Trophoblast cell (in vitro differentiated cells and primary cell): ENCODE measurements at regions not wholly inside any gene's neighbourhood (a gene's known extent, or its start where the extent isn't known, plus 50 kb on each side); places are given as distances from the start of the nearest gene placed in this dataset.

Experiments used
- DNase-seq, 2 donors: peaks; one replicate each; pipeline ENCODE4 v3.0.0-alpha.2; 2016
- H2AFZ ChIP-seq: 2 replicates; pipeline ENCODE4 v1.6.1; 2013; ENCODE audit warnings: low read length, moderate library complexity, mild to moderate bottlenecking; ENCODE audit not compliant: insufficient read depth, poor library complexity
- H2AK5ac ChIP-seq: 2 replicates; pipeline ENCODE4 v1.6.1; 2013; ENCODE audit warnings: mild to moderate bottlenecking, low read length
- H2BK120ac ChIP-seq: 2 replicates; pipeline ENCODE4 v1.6.1; 2013; ENCODE audit warnings: low read length, mild to moderate bottlenecking, moderate library complexity; ENCODE audit not compliant: insufficient read depth, poor library complexity
- H2BK12ac ChIP-seq: 2 replicates; pipeline ENCODE4 v1.6.1; 2013; ENCODE audit warnings: mild to moderate bottlenecking, low read length, moderate library complexity
- H2BK5ac ChIP-seq: 2 replicates; pipeline ENCODE4 v1.6.1; 2013; ENCODE audit warnings: low read length, low read depth, moderate library complexity, mild to moderate bottlenecking; ENCODE audit not compliant: poor library complexity
- H3K14ac ChIP-seq: 2 replicates; pipeline ENCODE4 v1.6.1; 2013; ENCODE audit warnings: mild to moderate bottlenecking, low read length
- H3K18ac ChIP-seq: 2 replicates; pipeline ENCODE4 v1.6.1; 2013; ENCODE audit warnings: mild to moderate bottlenecking, low read length
- H3K23ac ChIP-seq: 2 replicates; pipeline ENCODE4 v1.6.1; 2013; ENCODE audit warnings: low read length
- H3K27ac ChIP-seq: 2 replicates; pipeline ENCODE4 v1.5.1; 2013; ENCODE audit warnings: low read depth, mild to moderate bottlenecking, inconsistent platforms, low read length, moderate library complexity
- H3K27me3 ChIP-seq: 2 replicates; pipeline ENCODE4 v1.6.1; 2013; ENCODE audit warnings: inconsistent platforms, mild to moderate bottlenecking, low read length, moderate library complexity; ENCODE audit not compliant: insufficient read depth
- H3K36me3 ChIP-seq, 2 experiments: 1 replicate in 1 of 2; 2 replicates in 1 of 2; pipeline ENCODE4 v1.6.1; 2013; ENCODE audit warnings: low read length in 2 of 2, mild to moderate bottlenecking in 2 of 2, moderate library complexity in 1 of 2; ENCODE audit not compliant: insufficient read depth in 2 of 2, control insufficient read depth in 1 of 2
- H3K4ac ChIP-seq: 2 replicates; pipeline ENCODE4 v1.6.1; 2013; ENCODE audit warnings: low read depth, mild to moderate bottlenecking, low read length, moderate library complexity
- H3K4me1 ChIP-seq, 2 experiments: 1 replicate in 1 of 2; 2 replicates in 1 of 2; pipeline ENCODE4 v1.6.1; 2013; ENCODE audit warnings: low read length in 2 of 2, mild to moderate bottlenecking in 2 of 2, moderate library complexity in 1 of 2; ENCODE audit not compliant: insufficient read depth in 2 of 2, control insufficient read depth in 1 of 2
- H3K4me2 ChIP-seq: 2 replicates; pipeline ENCODE4 v1.6.1; 2013; ENCODE audit warnings: inconsistent platforms, mild to moderate bottlenecking, low read length, moderate library complexity
- H3K4me3 ChIP-seq: 2 replicates; pipeline ENCODE4 v1.5.1; 2013; ENCODE audit warnings: mild to moderate bottlenecking, low read depth, low read length, inconsistent platforms
- H3K79me1 ChIP-seq: one replicate; pipeline ENCODE4 v1.6.1; 2013; ENCODE audit warnings: low read length
- H3K79me2 ChIP-seq: 2 replicates; pipeline ENCODE4 v1.6.1; 2013; ENCODE audit warnings: low read length, mild to moderate bottlenecking; ENCODE audit not compliant: control insufficient read depth, insufficient read depth, poor library complexity
- H3K9ac ChIP-seq: 2 replicates; pipeline ENCODE4 v1.6.1; 2013; ENCODE audit warnings: mild to moderate bottlenecking, low read length
- H3K9me3 ChIP-seq: 2 replicates; pipeline ENCODE4 v1.6.1; 2013; ENCODE audit warnings: low read depth, mild to moderate bottlenecking, control low read depth, inconsistent platforms, low read length; ENCODE audit not compliant: insufficient read depth
- H4K12ac ChIP-seq: 2 replicates; pipeline ENCODE4 v1.6.1; 2013; ENCODE audit warnings: low read depth, mild to moderate bottlenecking, low read length, moderate library complexity
- H4K8ac ChIP-seq: 2 replicates; pipeline ENCODE4 v1.6.1; 2013; ENCODE audit warnings: low read depth, mild to moderate bottlenecking, low read length, moderate library complexity
- H4K91ac ChIP-seq: one replicate; pipeline ENCODE4 v1.6.1; 2013; ENCODE audit warnings: low read depth, mild to moderate bottlenecking, low read length, moderate library complexity
- WGBS: extraction: QIAGEN DNeasy Blood & Tissue Kit; methylation state at CpG from one replicate; pipeline ENCODE4 v1.1.7; 2013; ENCODE audit warnings: missing lambda C conversion rate; ENCODE audit not compliant: insufficient read length, insufficient coverage; ENCODE audit errors: extremely low coverage; 5-methylcytosine and 5-hydroxymethylcytosine counted together

- no peak overlapping the region for H3K18ac ChIP-seq
- DNase-seq: no peak
- WGBS: no CpG with 5 or more reads among the region's 3 CpGs
- H3K4ac ChIP-seq: no peak overlapping the region
- no peak overlapping the region for H2AFZ ChIP-seq
- H2BK5ac ChIP-seq: no peak overlapping the region
- no peak overlapping the region for H3K14ac ChIP-seq
- H2AK5ac ChIP-seq: no peak overlapping the region
- no peaks in the 10 kb centered on the region for H3K79me2 ChIP-seq
- H4K91ac ChIP-seq: no peak overlapping the region
- no peak overlapping the region for H3K9ac ChIP-seq
- H4K12ac ChIP-seq: no peak overlapping the region
- H3K4me3 ChIP-seq: no peak overlapping the region
- no peaks in the 10 kb centered on the region for H3K9me3 ChIP-seq
- H4K8ac ChIP-seq: no peak overlapping the region
- H3K4me2 ChIP-seq: no peak overlapping the region
- H3K23ac ChIP-seq: no peak overlapping the region
- H3K27ac ChIP-seq: no peak overlapping the region
- H3K4me1 ChIP-seq: no peaks in the 10 kb centered on the region
- H3K79me1 ChIP-seq: no peaks in the 10 kb centered on the region
- no peaks in the 10 kb centered on the region for H3K27me3 ChIP-seq
- H2BK12ac ChIP-seq: no peak overlapping the region
- H2BK120ac ChIP-seq: no peak overlapping the region
- H3K36me3 ChIP-seq: no peaks in the 10 kb centered on the region
Observed at GRCh38 chr10:27447540-27447939, 56.6 kb upstream of the RAB18 start.

DNA sequence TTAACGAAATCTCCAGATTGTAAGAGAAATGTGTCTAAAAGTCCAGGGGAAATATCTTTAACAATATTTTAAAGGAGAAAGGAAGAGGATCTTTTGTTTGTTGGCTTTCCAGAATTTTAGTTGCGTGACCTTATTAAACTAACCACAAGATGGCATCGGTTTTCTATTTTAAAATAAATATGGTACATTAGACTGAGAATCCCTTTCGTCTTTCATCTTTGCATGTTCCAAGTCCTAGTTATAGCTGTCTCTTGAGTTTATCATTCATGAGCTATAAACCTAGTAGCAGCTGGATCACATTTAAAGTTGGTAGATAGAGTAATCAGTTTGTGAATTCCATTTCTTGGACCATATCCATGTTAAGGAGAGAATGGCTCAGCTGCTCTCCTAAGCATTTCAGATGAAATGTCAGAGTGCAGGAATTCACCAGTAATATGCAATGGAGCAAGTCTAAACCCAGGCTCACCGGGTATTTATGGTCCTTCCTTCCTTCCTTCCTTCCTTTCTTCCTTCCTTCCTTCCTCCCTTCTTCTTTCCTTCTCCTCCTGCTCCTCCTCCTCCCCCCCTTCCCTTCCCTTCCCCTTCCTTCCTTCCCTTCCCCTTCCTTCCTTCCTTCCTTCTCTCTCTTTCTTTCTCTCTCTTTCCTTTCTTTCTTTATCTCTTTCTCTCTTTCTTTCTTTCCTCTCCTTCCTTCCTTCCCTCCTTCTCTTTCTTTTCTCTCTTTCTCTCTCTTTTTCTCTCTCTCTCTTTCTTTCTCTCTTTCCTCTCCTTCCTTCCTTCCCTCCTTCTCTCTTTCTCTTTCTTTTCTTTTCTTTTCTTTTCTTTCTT lies 57.8 kb upstream of the RAB18 start:
- H3K4ac ChIP-seq: no peak overlapping the region
- no peak overlapping the region for H4K8ac ChIP-seq
- no peaks in the 10 kb centered on the region for H3K79me1 ChIP-seq
- no peak overlapping the region for H4K91ac ChIP-seq
- no peaks in the 10 kb centered on the region for H3K79me2 ChIP-seq
- no peak overlapping the region for H3K18ac ChIP-seq
- H3K9ac ChIP-seq: no peak overlapping the region
- no peak overlapping the region for H4K12ac ChIP-seq
- no peak overlapping the region for H2BK12ac ChIP-seq
- H3K9me3 ChIP-seq: no peaks in the 10 kb centered on the region
- H3K27me3 ChIP-seq: no peaks in the 10 kb centered on the region
- no peak overlapping the region for H2AK5ac ChIP-seq
- no peak overlapping the region for H3K23ac ChIP-seq
- no peak overlapping the region for H3K27ac ChIP-seq
- no peak overlapping the region for H2BK120ac ChIP-seq
- no peaks in the 10 kb centered on the region for H3K36me3 ChIP-seq
- DNase-seq: peak in 1 of 2 donors; percentile 56
- H3K14ac ChIP-seq: no peak overlapping the region
- H2BK5ac ChIP-seq: no peak overlapping the region
- H3K4me1 ChIP-seq: no peaks in the 10 kb centered on the region
- no peak overlapping the region for H3K4me2 ChIP-seq
- no peak overlapping the region for H3K4me3 ChIP-seq
- no peak overlapping the region for H2AFZ ChIP-seq
- no CpG with 5 or more reads among the region's 5 CpGs for WGBS

- DNase-seq: no peak
- Histone ChIP-seq H4K8ac (no peak overlapping the region), H2BK12ac (no peak overlapping the region), H3K18ac (no peak overlapping the region), H3K4me3 (no peak overlapping the region), H3K27me3 (no peaks in the 10 kb centered on the region), H2AFZ (no peak overlapping the region), H4K91ac (no peak overlapping the region), H3K23ac (no peak overlapping the region), H3K4me1 (no peaks in the 10 kb centered on the region), H3K14ac (no peak overlapping the region), H3K79me2 (no peaks in the 10 kb centered on the region), H3K9ac (no peak overlapping the region), H3K36me3 (no peaks in the 10 kb centered on the region), H2AK5ac (no peak overlapping the region), H3K79me1 (no peaks in the 10 kb centered on the region), H3K4me2 (no peak overlapping the region), H4K12ac (no peak overlapping the region), H3K4ac (no peak overlapping the region), H2BK5ac (no peak overlapping the region), H3K27ac (no peak overlapping the region), H3K9me3 (no peaks in the 10 kb centered on the region), H2BK120ac (no peak overlapping the region)
- no CpG with 5 or more reads among the region's 5 CpGs for WGBS
Observed at GRCh38 chr10:27445070-27445469, 59.0 kb upstream of the RAB18 start.

DNA sequence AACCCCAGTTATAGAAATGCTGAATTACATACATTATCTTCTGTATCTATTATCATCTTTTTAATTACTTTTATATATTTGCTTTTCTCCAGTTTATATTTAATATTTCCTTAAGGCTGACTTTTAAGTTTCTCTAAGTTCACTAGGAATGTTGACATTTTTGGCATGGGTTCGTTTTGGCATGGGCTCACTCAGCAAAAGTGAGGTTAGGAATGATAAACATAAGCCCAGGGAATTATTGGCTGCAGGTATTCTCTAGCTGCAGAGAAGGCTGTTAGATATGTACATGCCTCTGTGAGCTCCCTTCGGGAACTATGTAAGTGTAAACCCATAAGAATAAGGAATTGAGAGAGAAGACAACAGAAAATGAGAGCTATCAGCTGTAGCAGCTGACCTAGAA lies 63.6 kb upstream of the RAB18 start:
- H3K4me2 ChIP-seq: no peak overlapping the region

More for the DNA sequence above, 63.6 kb upstream of the RAB18 start:
- H3K4ac ChIP-seq: no peak overlapping the region
- no peak overlapping the region for H4K8ac ChIP-seq
- H2BK5ac ChIP-seq: no peak overlapping the region
- no peak overlapping the region for H3K14ac ChIP-seq
- no peak overlapping the region for H3K18ac ChIP-seq
- H3K27ac ChIP-seq: no peak overlapping the region
- no CpG with 5 or more reads among the region's 2 CpGs for WGBS
- peak in 1 of 2 donors; percentile 76 for DNase-seq
- no peak overlapping the region for H2AFZ ChIP-seq
- H3K79me1 ChIP-seq: no peaks in the 10 kb centered on the region
- no peak overlapping the region for H3K23ac ChIP-seq
- H3K9me3 ChIP-seq: peaks cover 2% of the 10 kb centered on the region
- H4K12ac ChIP-seq: no peak overlapping the region
- no peaks in the 10 kb centered on the region for H3K36me3 ChIP-seq
- H3K9ac ChIP-seq: no peak overlapping the region
- H3K79me2 ChIP-seq: no peaks in the 10 kb centered on the region
- H3K4me1 ChIP-seq: no peaks in the 10 kb centered on the region
- no peak overlapping the region for H2BK120ac ChIP-seq
- H2AK5ac ChIP-seq: no peak overlapping the region
- H3K4me3 ChIP-seq: no peak overlapping the region
- no peak overlapping the region for H2BK12ac ChIP-seq
- H4K91ac ChIP-seq: no peak overlapping the region
- H3K27me3 ChIP-seq: no peaks in the 10 kb centered on the region
